IMR-90 (cell line): ENCODE measurements at regions not wholly inside any gene's neighbourhood (a gene's known extent, or its start where the extent isn't known, plus 50 kb on each side); places are given as distances from the start of the nearest gene placed in this dataset.

ENCODE experiments used
- ATAC-seq: fragments of 200-7000 bp; cut with Tn5 transposase; 2 replicates; pipeline ENCODE4 v1.9.1; 2020; ENCODE audit warnings: low read depth, mild to moderate bottlenecking, moderate library complexity
- BruUV-seq: library from RNA; stranded (reverse); fragments of 400-500 nt; replicated peaks from 2 replicates; lab custom pipeline; 2021; lab: Mats Ljungman, UMichigan
- CTCF ChIA-PET: fragments of 300-600 bp; formaldehyde crosslinking; extraction: SDS; loops from one replicate; lab custom pipeline; 2021; ENCODE audit warnings: antibody characterized with exemption; lab: Yijun Ruan, JAX
- POLR2A ChIA-PET: fragments of 300-600 bp; sonication (Branson Sonifier 250); formaldehyde crosslinking; loops from one replicate; lab custom pipeline; 2022; ENCODE audit warnings: antibody characterized with exemption; ENCODE audit not compliant: unreplicated experiment; lab: Charles Lee
- DNase-seq: peaks from one replicate; pipeline ENCODE4 v3.0.0; 2013
- H2AFZ ChIP-seq: replicated peaks from 2 replicates; pipeline ENCODE3; 2013; ENCODE audit warnings: low read length, mild to moderate bottlenecking; ENCODE audit not compliant: poor library complexity
- H2AK5ac ChIP-seq: 2 replicates; pipeline ENCODE4 v1.6.1; 2013; ENCODE audit warnings: low read depth, low read length, inconsistent platforms
- H2AK9ac ChIP-seq: replicated peaks from 2 replicates; pipeline ENCODE3; 2013; ENCODE audit warnings: mild to moderate bottlenecking, low read depth, low read length, moderate library complexity; ENCODE audit not compliant: poor library complexity
- H2BK120ac ChIP-seq: 2 replicates; pipeline ENCODE4 v1.6.1; 2013; ENCODE audit warnings: low read depth, low read length, inconsistent platforms
- H2BK15ac ChIP-seq: 3 replicates; pipeline ENCODE4 v1.6.1; 2013; ENCODE audit warnings: low read depth, low read length, inconsistent platforms
- H2BK20ac ChIP-seq: 2 replicates; pipeline ENCODE4 v1.6.1; 2013; ENCODE audit warnings: low read depth, mild to moderate bottlenecking, inconsistent platforms, low read length, moderate library complexity
- H2BK5ac ChIP-seq: 2 replicates; pipeline ENCODE4 v1.6.1; 2013; ENCODE audit warnings: mild to moderate bottlenecking, low read depth, low read length, inconsistent platforms; ENCODE audit not compliant: poor library complexity, severe bottlenecking
- H3K14ac ChIP-seq: replicated peaks from 2 replicates; pipeline ENCODE4 v1.6.1; 2013; ENCODE audit warnings: low read depth, low read length, inconsistent platforms
- H3K18ac ChIP-seq: 2 replicates; pipeline ENCODE4 v1.6.1; 2013; ENCODE audit warnings: low read depth, low read length, control low read depth
- H3K23ac ChIP-seq: 2 replicates; pipeline ENCODE4 v1.6.1; 2013; ENCODE audit warnings: low read depth, low read length, inconsistent platforms
- H3K27ac ChIP-seq: 2 replicates; pipeline ENCODE4 v1.5.1; 2013; ENCODE audit warnings: mild to moderate bottlenecking, control low read depth, low read length; ENCODE audit not compliant: insufficient read depth
- H3K27me3 ChIP-seq: 2 replicates; pipeline ENCODE4 v1.6.1; 2013; ENCODE audit warnings: low read length; ENCODE audit not compliant: control insufficient read depth, insufficient read depth
- H3K36me3 ChIP-seq: 2 replicates; pipeline ENCODE4 v1.6.1; 2013; ENCODE audit warnings: low read length, mixed read lengths; ENCODE audit not compliant: control insufficient read depth, insufficient read depth
- H3K4ac ChIP-seq: 2 replicates; pipeline ENCODE4 v1.6.1; 2013; ENCODE audit warnings: low read depth, low read length, inconsistent platforms
- H3K4me1 ChIP-seq: 2 replicates; pipeline ENCODE4 v1.6.1; 2013; ENCODE audit warnings: low read length, mixed read lengths; ENCODE audit not compliant: control insufficient read depth, insufficient read depth
- H3K4me2 ChIP-seq: 2 replicates; pipeline ENCODE4 v1.6.1; 2013; ENCODE audit warnings: low read depth, mild to moderate bottlenecking, control low read depth, low read length, moderate library complexity
- H3K4me3 ChIP-seq: 2 replicates; pipeline ENCODE4 v1.5.1; 2013; ENCODE audit warnings: low read depth, mild to moderate bottlenecking, control low read depth, low read length, moderate library complexity; ENCODE audit not compliant: insufficient read depth
- H3K56ac ChIP-seq: 2 replicates; pipeline ENCODE4 v1.6.1; 2013; ENCODE audit warnings: low read length, inconsistent platforms; ENCODE audit not compliant: insufficient read depth; ENCODE audit errors: extremely low read depth
- H3K79me1 ChIP-seq, 2 experiments: 2 replicates each; pipeline ENCODE4 v1.6.1; 2013; ENCODE audit warnings: low read length in 2 of 2, inconsistent platforms in 1 of 2, low read depth in 1 of 2
- H3K9ac ChIP-seq: 2 replicates; pipeline ENCODE4 v1.6.1; 2013; ENCODE audit warnings: low read depth, low read length, control low read depth
- H3K9me1 ChIP-seq: 2 replicates; pipeline ENCODE4 v1.6.1; 2013; ENCODE audit warnings: low read length, inconsistent platforms; ENCODE audit not compliant: insufficient read depth
- H3K9me3 ChIP-seq: 2 replicates; pipeline ENCODE4 v1.6.1; 2013; ENCODE audit warnings: low read length; ENCODE audit not compliant: control insufficient read depth, insufficient read depth
- H4K20me1 ChIP-seq: 2 replicates; pipeline ENCODE4 v1.6.1; 2013; ENCODE audit warnings: low read length, inconsistent platforms; ENCODE audit not compliant: insufficient read depth
- H4K5ac ChIP-seq: 2 replicates; pipeline ENCODE4 v1.6.1; 2013; ENCODE audit warnings: mild to moderate bottlenecking, low read depth, low read length, control low read depth
- H4K8ac ChIP-seq, 2 experiments: 2 replicates each; pipeline ENCODE4 v1.6.1; 2013; ENCODE audit warnings: low read depth in 2 of 2, low read length in 2 of 2, control low read depth in 1 of 2, inconsistent platforms in 1 of 2
- H4K91ac ChIP-seq: 2 replicates; pipeline ENCODE4 v1.6.1; 2013; ENCODE audit warnings: low read depth, low read length, inconsistent platforms; ENCODE audit not compliant: insufficient read depth
- BHLHE40 ChIP-seq: fragments of 150-350 bp; IDR thresholded peaks from 2 replicates; pipeline ENCODE4 v1.6.1; 2016; ENCODE audit warnings: mild to moderate bottlenecking, low read depth, low read length
- ELK1 ChIP-seq: fragments of 150-350 bp; IDR thresholded peaks from 2 replicates; pipeline ENCODE4 v1.6.1; 2016; ENCODE audit warnings: low read depth, mild to moderate bottlenecking, low read length, moderate library complexity, borderline replicate concordance
- MXI1 ChIP-seq: IDR thresholded peaks from 2 replicates; pipeline ENCODE4 v1.6.1; 2012; ENCODE audit warnings: low read depth, mild to moderate bottlenecking, low read length, moderate library complexity, borderline replicate concordance
- RFX5 ChIP-seq: IDR thresholded peaks from 2 replicates; pipeline ENCODE4 v1.8.0; 2012; ENCODE audit warnings: low read depth, mild to moderate bottlenecking, low read length, moderate library complexity
- USF2 ChIP-seq: fragments of 150-350 bp; IDR thresholded peaks from 2 replicates; pipeline ENCODE4 v1.6.1; 2017; ENCODE audit warnings: mild to moderate bottlenecking, antibody characterized with exemption, low read length, low read depth
- WGBS, 2 experiments: methylation state at CpG; one replicate each; pipeline versions ENCODE4 v1.1.5 to v1.1.7; 2013; ENCODE audit warnings: missing lambda C conversion rate in 2 of 2; ENCODE audit not compliant: insufficient read length in 1 of 2; ENCODE audit errors: extremely low coverage in 2 of 2; 5-methylcytosine and 5-hydroxymethylcytosine counted together
- dilution Hi-C: fragments of 300-500 bp; cut with HindIII; formaldehyde crosslinking; loops from one replicate; pipeline ENCODE4 v1.14.3; 2018; ENCODE audit warnings: low sequenced_read_pairs; ENCODE audit not compliant: unreplicated experiment
- in situ Hi-C: fragments of 300-500 bp; cut with MboI; formaldehyde crosslinking; loops from 3 replicates; pipeline ENCODE4 v1.14.3; 2019; ENCODE audit warnings: low sequenced_read_pairs, inconsistent platforms, mixed read lengths
- intact Hi-C: fragments of 100-400 bp; cut with micrococcal nuclease; formaldehyde crosslinking; loops from 2 replicates; pipeline ENCODE4 v1.10.0; 2022

GRCh38 chr10:128848810-128849209 lies 618.2 kb upstream of the MGMT start:
- WGBS, 2 experiments: no CpG with 5 or more reads among the region's 5 CpGs
- in situ Hi-C loops: no loop called here

More at GRCh38 chr10:128848810-128849209, 618.2 kb upstream of the MGMT start:
- no peak overlapping the region for H3K4me2 ChIP-seq
- no peak overlapping the region for H3K9ac ChIP-seq
- H3K18ac ChIP-seq: no peak overlapping the region
- CTCF ChIA-PET: no interaction called here
- H3K56ac ChIP-seq: no peak overlapping the region
- no peak overlapping the region for H2BK20ac ChIP-seq
- H4K20me1 ChIP-seq: no peaks in the 10 kb centered on the region
- H3K27ac ChIP-seq: no peak overlapping the region
- no peaks in the 10 kb centered on the region for H3K27me3 ChIP-seq
- no peaks in the 10 kb centered on the region for H3K36me3 ChIP-seq
- no peak overlapping the region for H4K91ac ChIP-seq
- H2AFZ ChIP-seq: no peak overlapping the region
- H3K4me1 ChIP-seq: no peaks in the 10 kb centered on the region
- H3K79me1 ChIP-seq: no peaks in the 10 kb centered on the region
- H2AK9ac ChIP-seq: no peak overlapping the region
- no peak overlapping the region for H2BK120ac ChIP-seq
- dilution Hi-C loops: no loop called here
- H4K5ac ChIP-seq: no peak overlapping the region
- H3K23ac ChIP-seq: no peak overlapping the region
- H2BK5ac ChIP-seq: no peak overlapping the region
- H2AK5ac ChIP-seq: no peak overlapping the region
- ATAC-seq (no peak), DNase-seq (no peak)
- H4K8ac ChIP-seq: no peak overlapping the region
- H3K9me1 ChIP-seq: no peaks in the 10 kb centered on the region
- peaks cover 23% of the 10 kb centered on the region for H3K9me3 ChIP-seq
- no TSS peak for BruUV-seq
- POLR2A ChIA-PET: no interaction called here
- intact Hi-C loops: no loop called here
- TF ChIP-seq MXI1: no peak
- TF ChIP-seq ELK1: no peak
- no peak for TF ChIP-seq BHLHE40
- TF ChIP-seq RFX5: no peak
- no peak for TF ChIP-seq USF2
- no peak overlapping the region for H3K4ac ChIP-seq
- no peak overlapping the region for H3K14ac ChIP-seq
- no peak overlapping the region for H3K4me3 ChIP-seq
- H2BK15ac ChIP-seq: no peak overlapping the region
